HG02870 (cell line): ENCODE measurements at regions not wholly inside any gene's neighbourhood (a gene's known extent, or its start where the extent isn't known, plus 50 kb on each side); places are given as distances from the start of the nearest gene placed in this dataset.
"Not testable (repeated sequence)": the region's sequence is repeated elsewhere in the genome, so short reads cannot be mapped to it uniquely, and the experiment has no call there.

Experiments
- ATAC-seq: cut with Tn5 transposase; IDR thresholded peaks from one replicate; pipeline ENCODE4 v1.9.1; 2021; ENCODE audit warnings: mild to moderate bottlenecking, moderate library complexity; ENCODE audit not compliant: unreplicated experiment

DNA sequence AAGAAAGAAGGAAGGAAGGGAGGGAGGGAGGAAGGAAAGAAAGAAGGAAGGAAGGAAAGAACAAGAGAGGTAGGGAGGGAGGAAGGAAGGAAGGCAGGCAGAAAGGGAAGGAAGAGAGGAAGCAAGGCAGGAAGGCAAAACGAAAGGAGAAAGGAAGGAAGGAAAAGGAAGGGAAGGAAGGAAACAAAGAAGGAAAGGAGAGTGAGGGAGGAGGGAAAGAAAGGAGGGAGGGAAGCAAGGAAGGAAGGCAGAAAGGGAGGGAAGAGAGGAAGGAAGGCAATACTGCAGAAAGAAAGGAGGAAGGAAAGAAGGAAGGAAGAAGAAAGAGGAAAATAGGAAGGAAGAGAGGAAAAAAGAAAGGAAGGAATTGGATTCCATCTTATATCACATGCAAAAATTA, 1303.1 kb upstream of the TMEM132C start:
- ATAC-seq = no peak

DNA sequence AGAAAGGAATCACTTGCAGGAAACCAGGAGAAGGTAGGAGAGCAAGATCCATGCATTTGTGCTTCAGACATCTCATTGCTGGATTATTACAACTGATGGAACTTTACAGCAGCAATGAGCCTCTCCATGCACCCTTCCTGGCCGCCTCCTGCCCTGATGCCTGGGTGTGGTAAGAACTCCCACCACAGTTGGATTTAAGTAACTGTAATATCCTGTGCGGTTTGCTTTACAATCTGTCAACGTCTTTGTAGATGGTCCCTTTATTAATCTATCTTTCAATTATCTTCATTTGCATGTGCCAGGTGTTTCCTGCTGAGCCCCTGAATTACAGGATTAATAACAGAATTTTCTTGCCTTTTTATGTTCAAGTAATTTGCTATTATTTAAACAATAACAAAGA, 1300.5 kb upstream of the TMEM132C start:
- ATAC-seq = no peak

DNA sequence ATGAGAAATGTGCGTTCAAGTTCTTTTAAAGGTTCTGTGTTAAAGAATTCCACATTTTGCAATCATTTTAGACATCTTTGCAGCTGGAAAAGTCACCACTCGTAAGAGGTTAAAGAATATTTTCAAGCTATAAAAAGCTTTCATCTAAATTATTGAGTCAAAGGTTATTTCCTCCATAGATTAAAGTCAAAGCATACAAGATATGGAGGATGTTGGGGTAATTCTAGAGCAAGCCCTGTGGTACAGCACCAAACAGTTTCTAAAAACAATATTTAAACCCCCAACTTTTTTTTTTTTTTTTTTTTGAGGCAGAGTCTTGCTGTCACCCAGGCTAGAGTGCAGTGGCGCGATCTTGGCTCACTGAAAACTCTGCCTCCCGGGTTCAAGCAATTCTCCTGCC, 1299.8 kb upstream of the TMEM132C start:
- ATAC-seq = no peak

DNA sequence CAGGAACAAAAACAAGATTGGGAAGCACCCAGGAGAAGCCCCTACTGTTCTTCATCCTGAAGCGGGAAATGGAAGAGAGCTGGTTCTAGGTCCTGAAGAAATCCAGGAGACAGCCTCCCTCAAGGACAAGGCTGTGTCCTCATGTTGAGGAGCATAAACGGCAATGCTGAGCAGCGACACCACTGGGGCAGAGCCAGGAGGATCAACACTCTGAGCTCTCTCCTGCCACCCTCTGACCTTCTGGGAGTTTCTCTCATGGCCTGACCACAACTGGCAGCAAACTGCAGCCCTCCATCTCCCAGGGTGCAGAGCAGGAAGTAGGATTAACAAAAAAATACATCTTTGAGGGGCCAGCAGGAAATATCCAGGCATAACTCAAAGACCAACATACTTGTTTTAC, 1292.2 kb upstream of the TMEM132C start:
- no peak for ATAC-seq

DNA sequence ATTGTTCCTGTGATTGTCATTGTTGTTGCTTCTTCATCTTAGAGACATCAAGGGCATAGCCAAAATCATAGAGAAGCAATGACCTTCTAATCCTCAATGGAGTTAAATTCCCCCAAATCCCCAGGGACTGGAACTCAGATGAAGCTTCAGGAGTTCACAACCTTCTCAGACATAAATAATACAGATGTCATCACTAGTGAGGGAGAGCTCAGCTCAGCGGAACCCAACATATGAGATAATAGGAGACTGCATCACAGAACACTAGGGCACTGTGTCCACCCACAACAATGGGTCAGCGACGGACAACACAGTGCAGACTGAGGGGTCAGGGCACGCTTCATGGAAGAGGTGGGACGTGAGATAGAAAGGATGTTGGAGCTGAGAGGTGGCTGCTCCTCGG, 1290.4 kb upstream of the TMEM132C start:
- ATAC-seq = no peak

DNA sequence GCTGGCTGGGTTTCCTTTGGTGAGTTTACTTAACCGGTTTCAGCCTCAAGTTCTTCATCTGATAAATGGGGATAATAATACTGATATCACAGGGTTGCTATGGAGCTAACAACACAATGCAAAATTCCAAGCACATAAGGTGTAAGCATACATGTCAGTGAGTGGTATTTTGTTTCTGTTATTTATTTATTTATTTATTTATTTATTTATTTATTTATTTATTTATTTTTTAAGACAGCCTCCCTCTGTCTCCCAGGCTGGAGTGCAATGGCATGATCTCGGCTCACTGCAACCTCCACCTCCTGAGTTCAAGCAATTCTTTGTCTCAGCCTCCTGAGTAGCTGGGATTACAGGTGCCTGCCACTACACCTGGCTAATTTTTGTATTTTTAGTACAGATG, 1287.4 kb upstream of the TMEM132C start:
- not testable (repeated sequence) for ATAC-seq

DNA sequence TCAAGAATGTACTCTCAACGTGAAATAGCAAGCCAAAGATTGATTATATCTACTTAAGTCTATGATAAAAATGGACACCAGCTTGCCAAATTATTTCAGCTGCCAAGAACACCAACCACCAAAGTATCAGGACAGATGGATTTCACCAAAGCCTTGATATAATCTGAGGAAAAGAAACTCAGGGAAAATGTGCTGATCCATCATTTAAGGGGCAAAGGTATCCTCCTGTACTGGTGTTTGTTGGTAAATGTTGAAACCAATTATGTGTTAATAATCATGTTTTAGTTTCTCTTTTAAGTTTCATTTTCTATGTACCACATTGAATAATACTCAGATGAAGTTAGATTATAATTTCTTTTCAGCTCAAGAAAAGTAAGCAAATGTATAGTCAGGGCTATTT, 1284.3 kb upstream of the TMEM132C start:
- no peak for ATAC-seq

DNA sequence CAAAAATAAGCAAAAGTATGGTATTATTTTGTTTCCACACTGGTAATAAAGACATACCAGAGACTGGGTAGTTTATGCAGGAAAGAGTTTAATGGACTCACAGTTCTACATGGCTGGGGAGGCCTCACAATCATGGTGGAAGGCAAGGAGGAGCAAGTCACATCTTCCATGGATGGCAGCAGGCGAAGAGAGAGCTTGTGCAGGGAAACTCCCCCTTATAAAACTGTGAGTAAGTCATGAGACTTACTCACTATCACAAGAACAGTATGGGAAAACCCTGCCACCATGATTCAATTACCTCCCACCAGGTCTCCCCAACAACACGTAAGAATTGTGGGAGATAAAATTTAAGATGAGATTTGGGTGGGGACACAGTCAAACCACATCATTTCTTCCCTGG, 1283.2 kb upstream of the TMEM132C start:
- ATAC-seq = not testable (repeated sequence)

DNA sequence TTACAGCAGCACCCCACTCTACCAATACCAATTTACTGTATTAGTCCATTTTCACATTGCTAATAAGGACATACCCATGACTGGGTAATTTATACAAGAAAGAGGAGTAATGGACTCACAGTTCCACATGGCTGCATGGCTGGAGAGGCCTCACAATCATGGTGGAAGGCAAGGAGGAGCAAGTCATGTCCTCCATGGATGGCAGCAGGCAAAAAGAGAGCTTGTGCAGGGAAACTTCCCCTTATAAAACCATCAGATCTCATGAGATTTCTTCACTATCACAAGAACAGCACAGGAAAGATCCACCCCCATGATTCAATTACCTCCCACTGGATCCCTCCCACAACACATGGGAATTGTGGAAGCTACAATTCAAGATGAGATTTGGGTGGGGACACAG, 1281.3 kb upstream of the TMEM132C start:
- ATAC-seq = not testable (repeated sequence)

DNA sequence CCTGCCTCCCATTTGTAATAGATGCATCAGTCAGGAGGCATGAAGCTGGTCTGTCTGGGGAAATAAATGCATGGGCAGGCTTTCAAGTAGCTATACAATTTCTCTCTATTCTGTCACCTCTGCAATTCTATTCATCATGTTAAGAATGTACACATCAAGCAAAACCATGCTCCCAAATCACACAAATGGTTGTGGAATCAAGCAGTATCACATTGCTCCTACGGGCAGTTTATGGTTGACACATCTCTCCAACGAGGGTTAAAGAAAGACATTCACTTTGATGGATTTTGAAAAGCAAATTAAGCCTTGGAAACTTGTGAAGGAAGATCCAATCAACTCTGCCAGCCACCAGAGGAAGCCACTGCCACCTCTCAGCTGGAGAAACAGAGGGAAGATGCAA, 1277.4 kb upstream of the TMEM132C start:
- ATAC-seq = no peak

DNA sequence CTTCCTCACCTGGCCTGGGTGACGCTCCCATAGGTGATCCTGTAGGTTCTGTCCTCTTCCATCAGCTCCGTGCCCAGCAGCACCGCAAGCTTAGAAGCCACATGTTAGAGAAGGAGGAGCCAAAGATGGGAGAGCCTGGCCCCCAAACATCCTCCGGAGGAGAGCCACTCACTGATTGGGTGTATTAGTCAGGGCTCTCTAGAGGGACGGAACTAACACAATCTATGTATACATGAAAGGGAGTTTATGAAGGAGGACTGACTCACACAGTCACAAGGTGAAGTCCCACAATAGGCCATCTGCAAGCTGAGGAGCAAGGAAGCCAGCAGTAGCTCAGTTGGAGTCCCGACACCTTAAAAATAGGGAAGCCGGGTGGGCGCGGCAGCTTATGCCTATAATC, 1273.1 kb upstream of the TMEM132C start:
- ATAC-seq = no peak

DNA sequence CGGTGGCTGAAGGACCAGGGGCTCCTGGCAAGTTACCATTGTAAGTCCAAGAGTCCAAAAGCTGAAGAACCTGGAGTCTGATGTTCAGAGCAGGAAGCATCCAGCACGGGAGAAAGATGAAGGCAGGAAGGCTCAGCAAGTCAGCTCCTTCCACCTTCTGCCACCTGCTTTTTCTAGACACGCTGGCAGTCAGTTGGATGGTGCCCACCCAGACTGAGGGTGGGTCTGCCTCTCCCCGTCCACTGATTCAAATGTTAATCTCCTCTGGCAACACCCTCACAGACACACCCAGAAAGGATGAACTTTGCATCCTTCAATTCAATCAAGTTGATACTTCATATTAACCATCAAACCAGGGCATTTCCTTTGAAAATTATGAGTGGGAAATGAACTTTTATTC, 1272.4 kb upstream of the TMEM132C start:
- ATAC-seq = no peak

DNA sequence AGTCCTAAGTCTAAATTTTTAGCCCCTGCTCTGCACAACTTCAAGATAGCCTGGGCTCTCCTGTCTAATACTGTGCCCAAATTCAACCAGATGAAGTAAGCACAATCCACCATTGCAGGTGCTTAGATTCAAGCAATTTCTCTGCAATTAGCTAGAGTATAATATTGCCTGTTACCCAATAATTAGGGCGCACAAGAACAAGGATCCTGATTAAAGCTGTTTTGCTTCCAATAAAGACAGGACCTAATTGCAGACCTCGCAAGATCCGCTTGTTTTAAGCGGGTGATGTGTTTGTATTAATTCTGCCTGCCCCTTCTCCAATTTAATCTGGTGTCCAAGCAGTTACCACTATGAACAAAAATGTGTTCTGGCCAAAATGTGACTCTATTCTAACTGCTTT, 1268.9 kb upstream of the TMEM132C start:
- no peak for ATAC-seq

DNA sequence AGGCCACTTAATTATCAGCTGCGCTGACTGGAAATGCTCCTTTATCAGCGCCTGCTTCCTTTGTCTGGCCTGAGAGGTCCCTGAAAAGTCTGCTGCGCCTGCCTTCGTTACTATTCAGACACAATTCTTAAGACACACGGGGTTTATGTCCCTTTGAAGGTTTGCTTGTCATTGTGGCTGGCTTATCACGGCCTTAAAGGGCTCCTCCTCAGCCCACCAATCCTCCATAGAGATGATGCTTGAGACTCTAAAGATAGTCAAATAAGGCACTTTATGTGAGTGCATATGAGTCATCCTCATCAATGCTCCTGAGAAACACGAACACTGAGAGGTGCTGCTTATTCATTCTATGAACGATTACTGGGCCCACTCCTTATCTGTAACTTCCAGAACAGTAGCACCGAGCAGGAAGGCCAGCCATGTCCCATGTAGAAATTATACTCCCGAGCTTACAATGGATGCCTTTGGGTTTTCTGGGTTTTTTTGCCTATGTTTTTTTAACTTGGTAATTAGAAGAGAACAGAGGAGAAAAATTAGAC, 1268.2 kb upstream of the TMEM132C start:
- no peak for ATAC-seq

DNA sequence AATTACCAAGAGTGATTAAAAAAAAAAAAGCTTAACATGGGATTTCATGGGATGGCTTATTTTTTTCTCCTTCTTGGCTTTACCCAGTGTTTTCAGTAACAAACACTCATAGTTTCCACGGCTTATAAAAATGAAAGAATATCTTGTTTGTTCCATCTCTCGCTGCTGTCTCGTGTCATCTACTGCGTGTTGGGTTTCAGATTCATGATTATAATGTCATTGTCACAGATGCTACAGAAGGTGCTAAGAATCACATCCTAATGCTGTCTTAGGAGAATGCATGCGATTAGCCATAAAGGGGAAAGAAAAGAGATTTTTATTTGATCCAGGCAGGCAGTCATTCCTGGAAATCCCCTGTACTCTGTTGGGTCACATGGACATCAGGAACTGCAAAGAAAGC, 1267.6 kb upstream of the TMEM132C start:
- no peak for ATAC-seq

DNA sequence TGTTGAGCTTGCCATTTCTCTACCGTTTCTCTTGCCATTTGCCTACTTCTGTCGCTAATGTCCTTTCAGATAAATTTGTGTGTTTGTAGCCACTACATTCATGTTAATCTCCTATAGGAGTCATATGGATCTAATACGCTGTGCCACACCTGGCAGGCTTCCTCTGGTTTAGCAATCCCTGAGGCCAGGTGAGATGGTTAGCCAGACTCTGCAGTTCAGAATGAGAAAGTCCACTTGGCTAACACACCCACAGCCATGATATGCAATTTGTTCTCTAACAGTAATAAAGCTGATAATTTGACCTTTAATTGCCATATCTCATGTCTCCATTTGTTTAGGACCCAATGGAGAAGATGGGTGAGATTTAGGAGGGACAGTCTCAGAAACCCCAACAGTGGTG, 1261.6 kb upstream of the TMEM132C start:
- ATAC-seq = no peak

DNA sequence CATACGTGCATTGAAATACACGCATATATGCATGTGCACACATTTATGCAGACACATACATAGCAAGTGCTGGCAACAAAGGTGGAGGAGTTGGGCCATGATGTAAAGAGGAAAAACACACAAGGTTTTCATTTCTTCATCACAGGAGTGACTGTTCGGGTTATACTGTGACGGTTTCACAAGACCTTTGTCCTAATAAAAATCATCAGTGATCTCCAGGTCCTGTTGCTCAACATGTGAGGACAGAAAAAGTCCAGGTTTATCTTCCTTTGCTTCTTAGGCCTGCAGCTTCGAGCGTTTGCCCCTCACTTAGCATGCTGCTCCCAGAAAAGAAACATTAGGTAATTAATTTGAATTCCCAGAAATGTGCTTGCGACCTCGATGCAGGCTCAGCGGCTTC, 1260.0 kb upstream of the TMEM132C start:
- no peak for ATAC-seq

DNA sequence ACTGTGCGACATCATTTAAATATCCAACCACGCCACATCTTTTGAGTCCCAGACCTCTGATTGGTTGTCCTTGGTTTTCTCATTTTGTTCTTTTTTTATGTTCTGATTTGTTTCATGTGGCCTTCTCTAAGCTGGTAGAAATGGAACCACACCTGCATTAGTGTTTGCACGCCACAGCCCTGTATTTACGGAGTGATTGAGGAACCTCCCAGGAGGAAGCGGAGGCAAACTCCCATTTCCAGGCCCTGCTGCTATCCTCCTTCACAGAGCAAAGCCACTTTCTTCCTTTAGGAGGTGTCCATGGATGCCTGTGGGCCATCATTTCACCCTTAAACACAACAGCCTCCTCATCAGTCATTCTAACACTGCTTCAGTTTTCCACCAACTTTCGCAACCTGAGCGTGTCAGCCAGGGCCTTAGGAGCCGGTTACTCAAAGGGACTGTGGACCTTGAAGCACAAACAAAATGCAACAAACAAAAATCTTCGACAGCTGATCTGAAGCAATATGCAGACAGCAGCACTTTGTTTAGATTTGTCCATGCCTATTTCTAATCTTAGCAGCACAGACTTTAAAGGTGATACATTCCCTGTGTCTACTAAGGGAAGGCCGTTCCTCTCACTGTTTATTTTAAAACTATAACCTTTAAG, 1258.1 kb upstream of the TMEM132C start:
- ATAC-seq = no peak

DNA sequence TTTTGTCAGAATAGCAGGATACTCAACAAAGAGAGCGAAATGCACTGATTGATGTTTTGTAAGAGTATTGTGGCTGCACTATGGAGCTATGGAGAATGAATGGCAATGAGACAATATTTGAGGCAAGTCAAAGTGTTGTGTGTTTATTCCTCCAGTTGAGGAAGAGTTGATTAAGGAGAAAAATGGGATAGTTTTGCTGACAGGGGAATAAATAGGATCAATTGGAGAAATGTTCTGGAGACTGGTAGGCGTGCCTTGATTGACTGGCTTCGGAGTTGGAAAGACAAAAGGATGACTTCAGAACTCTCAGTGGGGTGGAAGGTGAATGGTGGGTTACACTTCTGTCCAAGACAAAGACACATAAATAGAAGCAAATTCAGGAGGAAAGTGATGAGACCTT, 1254.9 kb upstream of the TMEM132C start:
- ATAC-seq = no peak

DNA sequence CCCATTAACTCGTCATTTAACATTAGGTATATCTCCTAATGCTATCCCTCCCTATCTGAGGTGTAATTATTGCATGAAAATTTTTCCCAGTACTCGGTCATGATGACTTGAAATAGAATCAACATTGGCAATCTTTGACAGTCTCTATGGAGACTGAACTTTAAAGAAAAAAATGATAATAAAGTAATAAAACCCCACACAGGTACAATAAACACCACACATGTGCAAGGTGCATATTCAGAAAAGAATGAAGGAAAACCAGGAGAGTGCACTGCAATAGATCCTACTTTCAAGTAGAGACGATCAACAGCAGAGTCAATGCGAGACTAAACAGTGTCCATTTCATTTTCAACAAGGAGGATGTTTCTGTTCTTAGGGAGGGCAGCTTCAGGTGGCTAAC, 1253.8 kb upstream of the TMEM132C start:
- ATAC-seq = no peak

DNA sequence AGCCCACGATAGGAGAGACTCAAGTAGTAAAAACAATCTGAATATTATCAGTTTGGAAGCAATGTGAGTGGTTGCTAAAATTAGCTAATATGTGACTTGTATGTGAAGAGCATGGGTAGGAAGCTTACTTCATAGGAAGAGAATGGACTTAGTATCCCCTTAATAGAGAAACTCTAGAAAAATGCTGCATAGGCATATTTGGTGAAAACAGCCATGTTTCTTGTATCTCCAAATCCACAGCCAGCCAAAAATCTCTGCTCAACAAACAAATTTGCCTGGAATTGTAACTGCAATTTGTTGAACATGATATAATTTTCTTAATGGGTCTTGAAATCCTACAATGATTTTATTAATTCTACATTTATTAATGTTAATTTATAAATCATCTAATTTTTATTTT, 1252.9 kb upstream of the TMEM132C start:
- ATAC-seq = no peak

DNA sequence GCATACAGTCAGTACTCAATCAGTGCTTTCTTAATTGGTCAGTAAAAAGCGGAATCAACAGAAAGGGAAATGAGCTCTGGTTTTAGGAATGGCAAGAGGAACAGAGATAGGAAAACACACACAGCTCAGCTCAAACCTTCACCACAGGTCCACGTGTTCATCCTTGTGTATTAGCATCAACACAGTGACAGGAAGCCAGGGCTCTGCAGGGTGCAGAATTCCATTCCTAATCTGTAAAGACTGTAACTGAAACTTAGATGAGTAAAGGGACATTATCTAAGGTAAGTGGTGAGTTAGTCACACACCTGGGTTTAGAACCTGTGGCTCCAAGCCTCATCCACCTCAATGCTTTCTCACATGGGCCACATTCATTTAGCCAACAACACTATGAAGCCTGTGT, 1242.2 kb upstream of the TMEM132C start:
- ATAC-seq = no peak

DNA sequence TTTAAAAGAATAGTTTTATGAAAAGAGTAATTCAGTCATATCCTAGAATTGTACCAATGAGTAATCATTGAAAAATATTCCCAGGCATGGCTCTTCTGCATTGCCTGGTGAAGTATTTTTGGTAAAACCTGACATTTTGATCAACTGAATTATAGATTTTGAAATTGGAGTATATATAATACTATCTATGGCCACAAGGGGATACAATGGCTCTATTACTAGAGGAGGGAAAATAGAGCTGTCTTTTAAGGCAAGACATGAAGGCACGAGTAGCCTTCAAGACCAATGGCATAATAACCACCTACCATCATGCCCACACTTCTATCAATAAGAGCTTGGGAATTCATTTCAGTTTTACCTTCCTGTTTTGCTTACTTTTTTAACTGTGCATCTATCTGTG, 1241.4 kb upstream of the TMEM132C start:
- ATAC-seq = no peak
